SU-DHL-6 (cell line): ENCODE measurements at regions not wholly inside any gene's neighbourhood (a gene's known extent, or its start where the extent isn't known, plus 50 kb on each side); places are given as distances from the start of the nearest gene placed in this dataset.

Experiments
- EZH2phosphoT487 ChIP-seq: fragments of 200-600 bp; sonication (generic), shearing (Covaris generic); conservative IDR thresholded peaks from 2 replicates; pipeline ENCODE4 v1.6.1; 2018; ENCODE audit warnings: mild to moderate bottlenecking, antibody characterized with exemption, low read length, moderate library complexity, mixed read lengths
- TF ChIP-seq, protein P1 (sequence below): fragments of 200-600 bp; sonication (generic); IDR thresholded peaks from one replicate; pipeline ENCODE4 v1.5.1; 2017; ENCODE audit warnings: antibody characterized with exemption, mild to moderate bottlenecking, low read length, moderate library complexity; ENCODE audit not compliant: insufficient read depth, poor library complexity, severe bottlenecking

- TF ChIP-seq, protein P1, sequence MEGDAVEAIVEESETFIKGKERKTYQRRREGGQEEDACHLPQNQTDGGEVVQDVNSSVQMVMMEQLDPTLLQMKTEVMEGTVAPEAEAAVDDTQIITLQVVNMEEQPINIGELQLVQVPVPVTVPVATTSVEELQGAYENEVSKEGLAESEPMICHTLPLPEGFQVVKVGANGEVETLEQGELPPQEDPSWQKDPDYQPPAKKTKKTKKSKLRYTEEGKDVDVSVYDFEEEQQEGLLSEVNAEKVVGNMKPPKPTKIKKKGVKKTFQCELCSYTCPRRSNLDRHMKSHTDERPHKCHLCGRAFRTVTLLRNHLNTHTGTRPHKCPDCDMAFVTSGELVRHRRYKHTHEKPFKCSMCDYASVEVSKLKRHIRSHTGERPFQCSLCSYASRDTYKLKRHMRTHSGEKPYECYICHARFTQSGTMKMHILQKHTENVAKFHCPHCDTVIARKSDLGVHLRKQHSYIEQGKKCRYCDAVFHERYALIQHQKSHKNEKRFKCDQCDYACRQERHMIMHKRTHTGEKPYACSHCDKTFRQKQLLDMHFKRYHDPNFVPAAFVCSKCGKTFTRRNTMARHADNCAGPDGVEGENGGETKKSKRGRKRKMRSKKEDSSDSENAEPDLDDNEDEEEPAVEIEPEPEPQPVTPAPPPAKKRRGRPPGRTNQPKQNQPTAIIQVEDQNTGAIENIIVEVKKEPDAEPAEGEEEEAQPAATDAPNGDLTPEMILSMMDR, result no peak
- no peak for TF ChIP-seq EZH2phosphoT487
Observed at GRCh38 chr17:11001651-11002050, 163.8 kb upstream of the PIRT start.
